SU-DHL-6 (cell line): ENCODE measurements at regions not wholly inside any gene's neighbourhood (a gene's known extent, or its start where the extent isn't known, plus 50 kb on each side); places are given as distances from the start of the nearest gene placed in this dataset.

ENCODE experiments used
- H2AFZ ChIP-seq: fragments of 200-600 bp; sonication (generic); 2 replicates; pipeline ENCODE4 v1.6.1; 2014; ENCODE audit warnings: low read depth, mild to moderate bottlenecking, moderate library complexity, mixed read lengths, antibody characterized with exemption, low read length; ENCODE audit not compliant: severe bottlenecking
- H3F3A ChIP-seq: fragments of 200-600 bp; shearing (Covaris generic); 2 replicates; pipeline ENCODE4 v1.6.0; 2016; ENCODE audit warnings: antibody characterized with exemption, mild to moderate bottlenecking; ENCODE audit not compliant: insufficient read depth
- H3K27ac ChIP-seq: fragments of 200-600 bp; sonication (generic); 2 replicates; pipeline ENCODE4 v1.5.1; 2016; ENCODE audit warnings: low read depth, mild to moderate bottlenecking, low read length, moderate library complexity, mixed read lengths
- H3K27me3 ChIP-seq: fragments of 200-600 bp; sonication (generic), shearing (Covaris generic); 2 replicates; pipeline ENCODE4 v1.6.0; 2014; ENCODE audit warnings: mild to moderate bottlenecking, low read length
- H3K36me3 ChIP-seq: fragments of 200-600 bp; sonication (generic); 2 replicates; pipeline ENCODE4 v1.6.1; 2014; ENCODE audit warnings: mild to moderate bottlenecking, low read length, mixed read lengths
- H3K4me2 ChIP-seq: fragments of 300-600, 200-600 bp; shearing (Covaris generic), sonication (generic); 2 replicates; pipeline ENCODE4 v1.6.0; 2014; ENCODE audit warnings: low read length, low read depth, mild to moderate bottlenecking; ENCODE audit not compliant: poor library complexity, severe bottlenecking
- H3K4me3 ChIP-seq: fragments of 200-600 bp; sonication (generic); 2 replicates; pipeline ENCODE4 v1.5.1; 2014; ENCODE audit warnings: antibody characterized with exemption, low read length, mild to moderate bottlenecking, mixed read lengths; ENCODE audit not compliant: insufficient read depth, poor library complexity, severe bottlenecking
- H3K79me2 ChIP-seq: fragments of 200-600 bp; sonication (generic); 2 replicates; pipeline ENCODE4 v1.6.1; 2014; ENCODE audit warnings: mild to moderate bottlenecking, low read length, moderate library complexity; ENCODE audit not compliant: insufficient read depth
- H3K9ac ChIP-seq: fragments of 200-600 bp; sonication (generic); 2 replicates; pipeline ENCODE4 v1.7.0; 2014; ENCODE audit warnings: mild to moderate bottlenecking, low read length
- H3K9me2 ChIP-seq: fragments of 200-600 bp; sonication (generic); replicated peaks from 2 replicates; pipeline ENCODE4 v1.6.1; 2014; ENCODE audit warnings: low read length; ENCODE audit not compliant: insufficient read depth
- H3K9me3 ChIP-seq: fragments of 200-600 bp; sonication (generic); 2 replicates; pipeline ENCODE4 v1.6.1; 2014; ENCODE audit warnings: low read length, mixed read lengths; ENCODE audit not compliant: insufficient read depth
- H4K20me1 ChIP-seq: fragments of 200-600 bp; sonication (generic); 2 replicates; pipeline ENCODE4 v1.6.1; 2014; ENCODE audit warnings: low read depth, mild to moderate bottlenecking, antibody characterized with exemption, low read length, moderate library complexity, mixed read lengths
- EZH2phosphoT487 ChIP-seq: fragments of 200-600 bp; sonication (generic), shearing (Covaris generic); conservative IDR thresholded peaks from 2 replicates; pipeline ENCODE4 v1.6.1; 2018; ENCODE audit warnings: mild to moderate bottlenecking, antibody characterized with exemption, low read length, moderate library complexity, mixed read lengths
- TF ChIP-seq, protein P1 (sequence below): fragments of 200-600 bp; sonication (generic); IDR thresholded peaks from one replicate; pipeline ENCODE4 v1.5.1; 2017; ENCODE audit warnings: antibody characterized with exemption, mild to moderate bottlenecking, low read length, moderate library complexity; ENCODE audit not compliant: insufficient read depth, poor library complexity, severe bottlenecking

DNA sequence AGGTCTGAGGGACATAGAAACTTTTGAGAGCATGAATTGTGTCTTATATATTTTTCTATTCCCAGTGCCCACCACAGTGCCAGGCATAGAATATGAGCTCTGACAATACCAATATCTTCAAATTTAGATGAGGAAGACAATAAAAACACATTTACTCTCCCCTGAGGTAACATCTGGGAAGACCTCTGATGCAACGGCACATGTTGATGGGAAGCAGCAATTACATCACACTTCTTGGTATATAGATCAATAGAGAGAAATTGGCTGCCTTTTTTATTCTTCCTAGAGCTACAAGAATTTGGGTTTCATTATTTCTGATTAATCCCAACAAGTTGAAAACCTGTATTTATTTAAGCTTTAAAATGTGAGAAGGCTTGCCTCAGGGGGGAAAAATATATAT lies 67.4 kb upstream of the SMAD1 start:
- Histone ChIP-seq H3K4me3 (no peak overlapping the region), H3K27me3 (no peaks in the 10 kb centered on the region), H3K79me2 (no peaks in the 10 kb centered on the region), H3K9me3 (no peaks in the 10 kb centered on the region), H3K4me2 (no peak overlapping the region), H4K20me1 (no peaks in the 10 kb centered on the region), H3K27ac (no peak overlapping the region), H3K9me2 (no peaks in the 10 kb centered on the region), H2AFZ (no peak overlapping the region), H3K9ac (no peak overlapping the region), H3K36me3 (no peaks in the 10 kb centered on the region), H3F3A (no peaks in the 10 kb centered on the region)
- TF ChIP-seq EZH2phosphoT487: no peak
- TF ChIP-seq, protein P1, sequence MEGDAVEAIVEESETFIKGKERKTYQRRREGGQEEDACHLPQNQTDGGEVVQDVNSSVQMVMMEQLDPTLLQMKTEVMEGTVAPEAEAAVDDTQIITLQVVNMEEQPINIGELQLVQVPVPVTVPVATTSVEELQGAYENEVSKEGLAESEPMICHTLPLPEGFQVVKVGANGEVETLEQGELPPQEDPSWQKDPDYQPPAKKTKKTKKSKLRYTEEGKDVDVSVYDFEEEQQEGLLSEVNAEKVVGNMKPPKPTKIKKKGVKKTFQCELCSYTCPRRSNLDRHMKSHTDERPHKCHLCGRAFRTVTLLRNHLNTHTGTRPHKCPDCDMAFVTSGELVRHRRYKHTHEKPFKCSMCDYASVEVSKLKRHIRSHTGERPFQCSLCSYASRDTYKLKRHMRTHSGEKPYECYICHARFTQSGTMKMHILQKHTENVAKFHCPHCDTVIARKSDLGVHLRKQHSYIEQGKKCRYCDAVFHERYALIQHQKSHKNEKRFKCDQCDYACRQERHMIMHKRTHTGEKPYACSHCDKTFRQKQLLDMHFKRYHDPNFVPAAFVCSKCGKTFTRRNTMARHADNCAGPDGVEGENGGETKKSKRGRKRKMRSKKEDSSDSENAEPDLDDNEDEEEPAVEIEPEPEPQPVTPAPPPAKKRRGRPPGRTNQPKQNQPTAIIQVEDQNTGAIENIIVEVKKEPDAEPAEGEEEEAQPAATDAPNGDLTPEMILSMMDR: no peak

DNA sequence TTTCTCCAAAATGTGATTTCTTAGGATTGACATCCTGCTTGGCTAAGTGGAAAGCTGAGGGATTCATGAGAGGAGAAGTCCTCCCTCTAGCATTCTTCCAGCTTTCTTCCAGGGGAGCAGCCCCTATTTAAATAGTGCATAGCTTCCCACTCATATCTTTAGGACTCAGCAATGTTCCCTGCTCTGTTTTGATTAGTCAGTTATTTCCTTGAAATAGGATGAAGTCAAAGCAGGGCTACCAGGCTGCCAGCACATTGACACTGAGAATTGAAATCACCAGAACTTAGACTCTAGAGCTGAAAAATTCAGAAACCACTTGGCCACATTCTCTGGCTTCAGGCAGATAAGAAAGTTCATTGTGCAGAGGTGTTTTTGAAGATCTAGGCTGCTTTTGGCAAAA lies 74.7 kb upstream of the SMAD1 start:
- H3K27me3 ChIP-seq: no peaks in the 10 kb centered on the region
- H3K27ac ChIP-seq: no peak overlapping the region
- no peak overlapping the region for H3K4me2 ChIP-seq
- no peak overlapping the region for H3K9ac ChIP-seq
- TF ChIP-seq EZH2phosphoT487: no peak
- H2AFZ ChIP-seq: no peak overlapping the region
- no peaks in the 10 kb centered on the region for H3K36me3 ChIP-seq
- no peaks in the 10 kb centered on the region for H3K9me2 ChIP-seq
- no peaks in the 10 kb centered on the region for H4K20me1 ChIP-seq
- no peaks in the 10 kb centered on the region for H3K9me3 ChIP-seq
- H3K79me2 ChIP-seq: no peaks in the 10 kb centered on the region
- H3K4me3 ChIP-seq: no peak overlapping the region
- H3F3A ChIP-seq: no peaks in the 10 kb centered on the region

DNA sequence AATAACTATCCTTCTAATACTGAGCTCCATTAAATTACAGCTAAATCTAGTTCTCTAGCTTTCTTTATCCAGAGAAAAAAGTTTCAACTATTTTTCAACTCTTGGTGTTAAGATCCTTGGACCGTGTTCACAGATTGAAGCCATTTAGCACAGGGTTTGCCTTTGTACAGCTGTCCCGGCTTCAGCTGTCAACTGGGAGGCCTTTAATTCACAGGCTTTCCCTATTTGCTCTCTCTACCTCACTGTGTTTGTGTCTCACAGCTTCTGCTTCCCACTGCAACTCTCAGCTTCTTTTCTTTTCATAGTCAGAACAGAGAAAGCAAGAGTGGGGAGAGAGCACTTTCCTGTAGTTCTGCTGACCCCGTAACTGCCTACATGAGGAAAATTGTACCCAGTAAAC lies 76.9 kb upstream of the SMAD1 start:
- no peaks in the 10 kb centered on the region for H3K79me2 ChIP-seq
- no peak overlapping the region for H3K9ac ChIP-seq
- no peaks in the 10 kb centered on the region for H3K9me3 ChIP-seq
- no peaks in the 10 kb centered on the region for H3F3A ChIP-seq
- no peak overlapping the region for H3K4me3 ChIP-seq
- no peaks in the 10 kb centered on the region for H3K9me2 ChIP-seq
- H3K4me2 ChIP-seq: no peak overlapping the region
- H3K27me3 ChIP-seq: no peaks in the 10 kb centered on the region
- TF ChIP-seq, protein P1: no peak
- no peak for TF ChIP-seq EZH2phosphoT487
- no peaks in the 10 kb centered on the region for H3K36me3 ChIP-seq
- H2AFZ ChIP-seq: no peak overlapping the region
- H4K20me1 ChIP-seq: no peaks in the 10 kb centered on the region
- no peak overlapping the region for H3K27ac ChIP-seq

DNA sequence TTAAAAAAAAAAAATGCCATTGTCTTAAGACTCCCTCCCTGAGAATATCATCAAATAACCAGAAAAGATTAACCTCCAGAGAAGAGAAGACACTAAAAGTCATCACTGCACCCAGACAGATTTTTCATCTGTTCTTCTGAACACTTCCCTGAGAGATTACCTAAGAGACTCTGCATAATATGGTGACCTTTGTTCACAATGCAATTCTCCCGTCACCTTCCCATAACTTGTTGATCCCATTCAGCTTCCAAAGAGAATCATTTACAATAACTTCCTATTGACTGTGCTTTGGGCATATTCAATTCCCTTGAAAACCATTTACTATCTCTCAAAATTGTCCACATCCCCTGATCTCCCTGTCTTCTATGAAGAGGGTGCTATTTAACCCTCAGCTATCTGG lies 85.1 kb upstream of the SMAD1 start:
- H3K36me3 ChIP-seq: no peaks in the 10 kb centered on the region
- H3K4me2 ChIP-seq: no peak overlapping the region
- no peak for TF ChIP-seq EZH2phosphoT487
- TF ChIP-seq, protein P1: no peak
- H3K27ac ChIP-seq: no peak overlapping the region
- no peaks in the 10 kb centered on the region for H3F3A ChIP-seq
- H3K9me3 ChIP-seq: no peaks in the 10 kb centered on the region
- H3K27me3 ChIP-seq: no peaks in the 10 kb centered on the region
- H4K20me1 ChIP-seq: no peaks in the 10 kb centered on the region
- no peak overlapping the region for H2AFZ ChIP-seq
- no peaks in the 10 kb centered on the region for H3K9me2 ChIP-seq
- H3K9ac ChIP-seq: no peak overlapping the region
- H3K4me3 ChIP-seq: no peak overlapping the region
- no peaks in the 10 kb centered on the region for H3K79me2 ChIP-seq
